Mucosa of descending colon (tissue), 3 donors: ENCODE measurements at regions not wholly inside any gene's neighbourhood (a gene's known extent, or its start where the extent isn't known, plus 50 kb on each side); places are given as distances from the start of the nearest gene placed in this dataset.

Experiments used
- ATAC-seq: fragments of 200-7000 bp; cut with Tn5 transposase; one replicate; pipeline ENCODE4 v1.9.1; 2020; ENCODE audit warnings: mild to moderate bottlenecking, moderate library complexity
- DNase-seq, 3 donors: peaks; one replicate each; pipeline ENCODE4 v3.0.0-alpha.2; 2020
- H3K36me3 ChIP-seq: fragments of 200-600 bp; one replicate; pipeline ENCODE4 v1.8.0; 2021; ENCODE audit warnings: low read depth, mild to moderate bottlenecking
- H3K4me1 ChIP-seq: fragments of 200-600 bp; one replicate; pipeline ENCODE4 v1.8.0; 2021; ENCODE audit warnings: low read depth, mild to moderate bottlenecking
- H3K4me3 ChIP-seq: fragments of 200-600 bp; one replicate; pipeline ENCODE4 v1.8.0; 2021; ENCODE audit warnings: mild to moderate bottlenecking
- H3K9me3 ChIP-seq: fragments of 200-600 bp; one replicate; pipeline ENCODE4 v1.8.0; 2021; ENCODE audit warnings: mild to moderate bottlenecking
- intact Hi-C, 2 donors: fragments of 100-400 bp; cut with DNase I in 1 of 2; cut with micrococcal nuclease in 1 of 2; formaldehyde crosslinking; loops; one replicate each; pipeline versions ENCODE4 v1.11.0 to v1.11.1; 2022; cut with DNase I, micrococcal nuclease
- TF ChIP-seq, protein P1 (sequence below): fragments of 200-600 bp; IDR thresholded peaks from one replicate; pipeline ENCODE4 v1.8.0; 2022; ENCODE audit warnings: antibody characterized with exemption, mild to moderate bottlenecking
- donor health status: DM: no; HTN: no; CAD: no; lungs with moderate emphysema.
- donor health status: DM: no; HTN: no; CAD: no.
- donor health status: DM: no; HTN: yes; CAD: no.

DNA sequence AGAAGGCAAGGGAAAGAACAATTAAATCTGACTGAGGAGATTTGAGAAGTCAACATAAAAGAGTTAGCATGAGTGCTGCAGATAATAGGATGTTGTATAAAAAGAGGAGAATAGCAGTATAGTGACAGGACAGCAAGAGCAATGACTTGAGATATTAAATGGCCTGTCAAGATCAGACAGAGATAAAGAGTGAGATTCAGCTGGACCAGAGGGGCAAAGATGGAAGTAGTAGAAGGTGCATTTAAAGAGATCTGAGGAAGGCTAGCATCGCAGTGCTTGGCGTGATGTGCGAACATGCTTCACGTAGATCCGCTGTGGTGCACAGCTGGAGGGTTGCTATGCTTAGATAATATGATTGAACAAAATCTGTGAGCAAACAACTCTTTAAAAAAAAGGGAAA is 1422.6 kb upstream of the CDH8 start:
- DNase-seq (no peak), ATAC-seq (no peak)
- Histone ChIP-seq H3K4me3 (no peak overlapping the region), H3K36me3 (no peaks in the 10 kb centered on the region), H3K9me3 (no peaks in the 10 kb centered on the region), H3K4me1 (no peaks in the 10 kb centered on the region)
- intact Hi-C loops: no loop called here
- TF ChIP-seq, protein P1, sequence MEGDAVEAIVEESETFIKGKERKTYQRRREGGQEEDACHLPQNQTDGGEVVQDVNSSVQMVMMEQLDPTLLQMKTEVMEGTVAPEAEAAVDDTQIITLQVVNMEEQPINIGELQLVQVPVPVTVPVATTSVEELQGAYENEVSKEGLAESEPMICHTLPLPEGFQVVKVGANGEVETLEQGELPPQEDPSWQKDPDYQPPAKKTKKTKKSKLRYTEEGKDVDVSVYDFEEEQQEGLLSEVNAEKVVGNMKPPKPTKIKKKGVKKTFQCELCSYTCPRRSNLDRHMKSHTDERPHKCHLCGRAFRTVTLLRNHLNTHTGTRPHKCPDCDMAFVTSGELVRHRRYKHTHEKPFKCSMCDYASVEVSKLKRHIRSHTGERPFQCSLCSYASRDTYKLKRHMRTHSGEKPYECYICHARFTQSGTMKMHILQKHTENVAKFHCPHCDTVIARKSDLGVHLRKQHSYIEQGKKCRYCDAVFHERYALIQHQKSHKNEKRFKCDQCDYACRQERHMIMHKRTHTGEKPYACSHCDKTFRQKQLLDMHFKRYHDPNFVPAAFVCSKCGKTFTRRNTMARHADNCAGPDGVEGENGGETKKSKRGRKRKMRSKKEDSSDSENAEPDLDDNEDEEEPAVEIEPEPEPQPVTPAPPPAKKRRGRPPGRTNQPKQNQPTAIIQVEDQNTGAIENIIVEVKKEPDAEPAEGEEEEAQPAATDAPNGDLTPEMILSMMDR: no peak

DNA sequence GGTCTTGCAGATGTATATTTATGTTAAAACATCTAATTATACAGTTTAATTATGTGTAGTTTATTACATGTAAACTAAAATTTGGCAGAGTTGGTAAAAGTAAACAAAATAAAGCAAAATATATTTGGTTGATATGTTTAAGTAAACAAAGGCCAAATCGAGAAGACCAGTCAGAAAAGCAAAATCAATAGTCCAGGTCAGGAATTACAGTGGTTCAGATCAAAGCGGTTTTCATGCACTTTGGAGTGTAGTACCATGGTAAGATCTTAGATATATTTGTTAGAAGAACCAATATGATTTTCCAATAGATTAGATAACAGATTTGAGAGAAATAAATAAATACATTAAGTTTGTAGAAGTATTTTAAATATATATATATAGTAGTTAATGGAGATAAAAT is 1421.6 kb upstream of the CDH8 start:
- DNase-seq (no peak), ATAC-seq (no peak)
- TF ChIP-seq, protein P1: no peak
- no peaks in the 10 kb centered on the region for H3K36me3 ChIP-seq
- intact Hi-C loops: no loop called here
- no peaks in the 10 kb centered on the region for H3K9me3 ChIP-seq
- no peak overlapping the region for H3K4me3 ChIP-seq
- H3K4me1 ChIP-seq: no peaks in the 10 kb centered on the region

DNA sequence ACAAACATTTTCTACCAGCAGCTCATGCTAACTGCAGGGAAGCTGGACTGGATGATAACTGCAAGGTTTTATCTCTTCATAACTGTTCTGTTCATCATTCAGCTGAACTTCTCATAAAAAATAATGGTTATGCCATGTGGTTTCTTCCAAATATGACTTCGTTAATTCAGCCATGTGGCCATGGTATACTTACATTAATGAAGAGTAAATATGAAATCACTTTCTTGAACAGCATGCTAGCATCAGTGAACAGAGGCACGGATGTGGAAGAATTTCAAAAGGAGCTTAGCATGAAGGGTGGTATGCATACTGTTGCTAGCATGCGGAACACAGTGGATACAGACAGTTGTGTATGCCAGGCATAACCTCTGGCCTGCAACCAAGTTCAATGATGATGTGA is 1417.0 kb upstream of the CDH8 start:
- no peak overlapping the region for H3K4me3 ChIP-seq
- no peaks in the 10 kb centered on the region for H3K4me1 ChIP-seq
- intact Hi-C loops: no loop called here

DNA sequence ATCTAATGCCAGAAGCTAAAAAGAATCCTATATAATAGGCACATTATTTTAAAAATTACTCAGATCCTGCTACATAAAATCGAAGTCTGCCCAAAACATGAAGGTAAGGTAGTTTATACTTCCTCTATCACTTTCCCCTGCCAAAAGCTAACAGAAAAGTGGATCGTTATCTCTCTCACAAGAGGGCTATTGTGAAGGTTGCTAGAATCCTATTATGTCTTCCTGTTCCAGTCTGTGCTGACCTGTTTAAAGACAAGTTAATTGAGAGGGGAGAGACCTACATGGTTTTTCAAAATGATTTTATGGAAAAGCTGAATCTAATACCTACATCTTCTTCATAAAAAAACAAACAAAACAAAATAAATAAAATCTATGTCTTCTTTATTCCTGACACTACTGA is 1410.9 kb upstream of the CDH8 start:
- ATAC-seq (no peak), DNase-seq (no peak)
- Histone ChIP-seq H3K9me3 (no peaks in the 10 kb centered on the region), H3K4me1 (no peaks in the 10 kb centered on the region), H3K36me3 (no peaks in the 10 kb centered on the region), H3K4me3 (no peak overlapping the region)
- intact Hi-C loops: no loop called here
- TF ChIP-seq, protein P1: no peak

More for the DNA sequence above, 1417.0 kb upstream of the CDH8 start:
- Histone ChIP-seq H3K36me3 (no peaks in the 10 kb centered on the region), H3K9me3 (no peaks in the 10 kb centered on the region)
- DNase-seq (no peak), ATAC-seq (no peak)
- TF ChIP-seq, protein P1: no peak

DNA sequence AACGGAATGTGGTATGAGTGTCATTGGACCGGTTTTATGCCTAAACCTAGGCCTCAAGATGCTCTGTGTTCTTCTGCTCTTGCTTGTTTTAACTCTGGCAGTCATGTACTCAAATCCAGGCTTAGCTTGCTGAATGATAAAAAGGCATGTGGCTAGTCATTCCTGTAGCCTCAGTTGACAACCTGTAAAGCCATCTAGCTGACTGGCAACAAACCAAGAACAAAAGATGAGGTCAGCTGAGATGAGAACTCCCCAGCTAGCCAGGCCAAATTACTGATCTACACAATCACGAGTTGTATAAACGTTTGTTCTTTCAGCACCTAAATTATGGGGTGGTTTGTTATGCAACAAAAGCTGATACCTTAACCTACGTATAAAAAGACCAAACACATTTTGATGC is 1406.0 kb upstream of the CDH8 start:
- intact Hi-C loops: no loop called here

More for the DNA sequence above, 1406.0 kb upstream of the CDH8 start:
- no peaks in the 10 kb centered on the region for H3K4me1 ChIP-seq
- DNase-seq: no peak
- TF ChIP-seq, protein P1: no peak
- no peaks in the 10 kb centered on the region for H3K9me3 ChIP-seq
- ATAC-seq: no peak
- H3K4me3 ChIP-seq: no peak overlapping the region
- H3K36me3 ChIP-seq: no peaks in the 10 kb centered on the region
